ENCODE measurements at regions not wholly inside any gene's neighbourhood (a gene's known extent, or its start where the extent isn't known, plus 50 kb on each side); places are given as distances from the start of the nearest gene placed in this dataset.

DNA sequence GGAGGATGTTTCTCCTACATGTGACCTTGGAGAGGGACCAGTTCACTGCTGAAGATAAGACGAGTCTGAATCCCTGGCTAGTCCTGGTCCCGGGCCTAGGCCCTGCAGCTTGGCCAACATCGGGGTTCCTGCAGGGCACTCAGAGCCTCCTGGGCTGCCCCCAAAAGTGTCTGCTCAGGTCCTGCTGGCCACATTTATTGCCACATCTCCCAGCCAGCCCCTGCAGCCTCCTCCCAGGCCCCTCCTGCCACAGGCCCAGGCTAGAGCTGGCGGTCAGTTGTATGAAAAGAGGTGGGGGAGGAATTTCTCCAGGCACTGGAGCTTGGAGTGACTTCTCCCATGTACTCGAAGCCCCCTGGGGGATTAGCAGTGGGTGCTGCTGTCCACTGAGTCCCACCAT is 56.5 kb upstream of the PPARA start:
- TF ChIP-seq, protein P1, sequence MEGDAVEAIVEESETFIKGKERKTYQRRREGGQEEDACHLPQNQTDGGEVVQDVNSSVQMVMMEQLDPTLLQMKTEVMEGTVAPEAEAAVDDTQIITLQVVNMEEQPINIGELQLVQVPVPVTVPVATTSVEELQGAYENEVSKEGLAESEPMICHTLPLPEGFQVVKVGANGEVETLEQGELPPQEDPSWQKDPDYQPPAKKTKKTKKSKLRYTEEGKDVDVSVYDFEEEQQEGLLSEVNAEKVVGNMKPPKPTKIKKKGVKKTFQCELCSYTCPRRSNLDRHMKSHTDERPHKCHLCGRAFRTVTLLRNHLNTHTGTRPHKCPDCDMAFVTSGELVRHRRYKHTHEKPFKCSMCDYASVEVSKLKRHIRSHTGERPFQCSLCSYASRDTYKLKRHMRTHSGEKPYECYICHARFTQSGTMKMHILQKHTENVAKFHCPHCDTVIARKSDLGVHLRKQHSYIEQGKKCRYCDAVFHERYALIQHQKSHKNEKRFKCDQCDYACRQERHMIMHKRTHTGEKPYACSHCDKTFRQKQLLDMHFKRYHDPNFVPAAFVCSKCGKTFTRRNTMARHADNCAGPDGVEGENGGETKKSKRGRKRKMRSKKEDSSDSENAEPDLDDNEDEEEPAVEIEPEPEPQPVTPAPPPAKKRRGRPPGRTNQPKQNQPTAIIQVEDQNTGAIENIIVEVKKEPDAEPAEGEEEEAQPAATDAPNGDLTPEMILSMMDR (IDR thresholded peaks at IDR 0.05 in 4 of 5, conservative IDR thresholded peaks at IDR 0.05 in 1 of 5) = no peak
- TF ChIP-seq POLR2A (IDR thresholded peaks at IDR 0.05) = no peak
